22Rv1 (cell line): ENCODE measurements at regions not wholly inside any gene's neighbourhood (a gene's known extent, or its start where the extent isn't known, plus 50 kb on each side); places are given as distances from the start of the nearest gene placed in this dataset.

Source experiments
- CTCF ChIP-seq: fragments of 450-650 bp; IDR thresholded peaks from 2 replicates; pipeline ENCODE4 v1.5.1; 2017; ENCODE audit warnings: mild to moderate bottlenecking
- ZFX ChIP-seq: fragments of 450-650 bp; IDR thresholded peaks from 2 replicates; pipeline ENCODE4 v1.6.1; 2017; ENCODE audit warnings: antibody characterized with exemption, borderline replicate concordance

DNA sequence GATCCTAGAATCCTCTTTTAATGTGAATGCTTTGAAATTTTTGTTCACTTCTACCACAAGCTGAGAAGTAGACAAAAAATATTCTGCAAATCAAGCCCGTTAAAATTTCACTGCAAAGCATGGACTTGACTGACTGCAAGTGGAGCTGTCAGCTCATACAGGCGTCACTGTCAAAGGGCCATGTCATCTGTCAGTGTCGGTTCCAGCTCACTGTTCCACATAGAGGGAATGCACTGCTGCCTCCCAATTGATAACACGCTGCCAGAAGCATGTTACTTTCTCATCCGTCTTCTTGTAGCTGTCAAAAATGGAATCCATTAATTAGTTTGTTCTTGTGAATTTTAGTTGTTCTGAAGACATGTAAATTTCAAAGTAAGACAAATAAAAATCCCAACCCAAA, 50.4 kb upstream of the FBXL4 start:
- no peak for TF ChIP-seq CTCF
- TF ChIP-seq ZFX, result no peak
